MG63 (cell line): ENCODE measurements at regions not wholly inside any gene's neighbourhood (a gene's known extent, or its start where the extent isn't known, plus 50 kb on each side); places are given as distances from the start of the nearest gene placed in this dataset.
"Not testable (repeated sequence)": the region's sequence is repeated elsewhere in the genome, so short reads cannot be mapped to it uniquely, and the experiment has no call there.

Source experiments
- DNase-seq: peaks from one replicate; pipeline ENCODE4 v3.0.0-alpha.2; 2020
- H3K27me3 ChIP-seq: fragments of 250-450 bp; sonication (Bioruptor Pico); 2 replicates; pipeline ENCODE4 v1.5.1; 2020; ENCODE audit warnings: mild to moderate bottlenecking, moderate library complexity
- H3K36me3 ChIP-seq: fragments of 250-450 bp; sonication (Bioruptor Pico); 2 replicates; pipeline ENCODE4 v1.5.1; 2020; ENCODE audit warnings: mild to moderate bottlenecking, moderate library complexity
- H3K4me3 ChIP-seq: fragments of 250-450 bp; sonication (Bioruptor Pico); 2 replicates; pipeline ENCODE4 v1.5.1; 2020; ENCODE audit warnings: mild to moderate bottlenecking, moderate library complexity
- H3K9me3 ChIP-seq: fragments of 250-450 bp; sonication (Bioruptor Pico); 2 replicates; pipeline ENCODE4 v1.5.1; 2020; ENCODE audit warnings: mild to moderate bottlenecking, moderate library complexity

GRCh38 chr12:84072961-84073360, 839.6 kb downstream of the SLC6A15 start:
- DNase-seq: no peak
- Histone ChIP-seq H3K4me3 (no peak overlapping the region), H3K9me3 (no peaks in the 10 kb centered on the region), H3K36me3 (no peaks in the 10 kb centered on the region), H3K27me3 (no peaks in the 10 kb centered on the region)

GRCh38 chr12:84070292-84070691, 842.3 kb downstream of the SLC6A15 start:
- no peak for DNase-seq
- no peaks in the 10 kb centered on the region for H3K27me3 ChIP-seq
- H3K4me3 ChIP-seq: no peak overlapping the region
- H3K9me3 ChIP-seq: no peaks in the 10 kb centered on the region
- no peaks in the 10 kb centered on the region for H3K36me3 ChIP-seq

- H3K36me3 ChIP-seq: no peaks in the 10 kb centered on the region
- H3K4me3 ChIP-seq: no peak overlapping the region
- DNase-seq: no peak
- H3K9me3 ChIP-seq: no peaks in the 10 kb centered on the region
- H3K27me3 ChIP-seq: no peaks in the 10 kb centered on the region
Measured at GRCh38 chr12:84069699-84070098, 842.9 kb downstream of the SLC6A15 start.

DNA sequence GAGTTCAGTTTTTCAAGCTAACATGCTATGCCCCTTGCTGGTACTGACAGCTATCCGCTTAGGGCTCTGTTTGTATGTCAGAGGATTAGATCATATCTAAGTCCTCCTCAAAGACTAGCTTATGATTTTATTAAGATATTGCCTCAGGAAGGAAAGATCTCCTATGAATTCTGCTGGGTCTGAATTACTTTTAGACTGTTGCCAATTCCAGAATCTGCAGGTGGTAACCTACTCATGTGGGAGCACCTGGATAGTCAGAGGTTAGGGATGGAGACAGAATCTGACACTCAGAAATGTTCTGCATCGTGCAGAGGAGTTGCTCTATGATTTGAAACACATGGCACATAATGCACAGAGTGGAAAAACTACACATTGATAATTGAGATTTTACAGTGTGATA, 843.4 kb downstream of the SLC6A15 start:
- no peaks in the 10 kb centered on the region for H3K9me3 ChIP-seq
- no peak overlapping the region for H3K4me3 ChIP-seq
- no peaks in the 10 kb centered on the region for H3K27me3 ChIP-seq
- no peak for DNase-seq
- no peaks in the 10 kb centered on the region for H3K36me3 ChIP-seq

GRCh38 chr12:84058136-84058535, 854.5 kb downstream of the SLC6A15 start:
- no peak for DNase-seq

DNA sequence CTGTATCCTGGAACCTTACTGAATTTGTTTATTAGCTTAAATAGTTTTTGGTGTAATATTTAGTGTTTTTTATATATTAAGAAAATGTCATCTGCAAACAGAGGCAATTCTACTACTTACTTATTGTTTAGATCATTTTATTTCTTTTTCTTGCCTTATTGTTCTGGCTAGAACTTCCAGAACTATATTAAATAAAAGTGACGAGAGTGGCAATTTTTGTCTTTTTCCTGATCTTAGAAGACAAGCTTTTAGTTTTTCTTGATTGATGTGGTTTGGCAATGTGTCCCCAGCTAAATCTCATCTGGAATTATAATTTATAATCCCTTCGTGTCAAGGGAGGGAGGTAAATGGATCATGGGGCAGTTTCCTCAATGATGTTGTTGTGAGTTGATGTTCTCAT, 857.8 kb downstream of the SLC6A15 start:
- Histone ChIP-seq H3K36me3 (no peaks in the 10 kb centered on the region), H3K27me3 (no peaks in the 10 kb centered on the region), H3K4me3 (no peak overlapping the region), H3K9me3 (no peaks in the 10 kb centered on the region; the same call in 1 of the 2 replicates)
- no peak for DNase-seq

More at GRCh38 chr12:84058136-84058535, 854.5 kb downstream of the SLC6A15 start:
- no peaks in the 10 kb centered on the region for H3K36me3 ChIP-seq
- no peaks in the 10 kb centered on the region for H3K27me3 ChIP-seq
- no peaks in the 10 kb centered on the region; the same call in 1 of the 2 replicates for H3K9me3 ChIP-seq
- no peak overlapping the region for H3K4me3 ChIP-seq

DNA sequence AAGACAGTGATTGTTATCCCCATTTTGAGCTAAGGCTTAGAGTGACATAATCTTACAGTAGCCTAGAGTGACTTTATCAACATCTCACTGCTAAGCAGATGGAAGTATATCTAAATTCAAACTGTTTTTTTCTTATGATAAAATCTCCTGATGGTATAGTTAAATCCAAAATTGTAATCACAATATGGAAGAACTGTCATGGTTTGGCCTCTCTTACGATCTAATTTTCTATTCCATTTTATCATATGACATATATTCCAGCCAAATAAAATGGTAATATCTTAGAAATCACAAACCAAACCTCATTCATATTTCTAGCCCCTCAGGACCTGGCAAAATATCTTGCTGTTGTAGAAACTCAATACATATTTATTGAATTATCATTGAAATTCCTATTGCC, 864.7 kb downstream of the SLC6A15 start:
- H3K36me3 ChIP-seq: no peaks in the 10 kb centered on the region
- DNase-seq: no peak
- no peak overlapping the region for H3K4me3 ChIP-seq
- H3K9me3 ChIP-seq: no peaks in the 10 kb centered on the region
- H3K27me3 ChIP-seq: no peaks in the 10 kb centered on the region

GRCh38 chr12:84046859-84047258, 865.7 kb downstream of the SLC6A15 start:
- no peaks in the 10 kb centered on the region for H3K36me3 ChIP-seq
- DNase-seq: no peak
- no peaks in the 10 kb centered on the region for H3K27me3 ChIP-seq
- H3K4me3 ChIP-seq: no peak overlapping the region
- H3K9me3 ChIP-seq: no peaks in the 10 kb centered on the region

- no peaks in the 10 kb centered on the region for H3K36me3 ChIP-seq
- no peak overlapping the region for H3K4me3 ChIP-seq
- no peaks in the 10 kb centered on the region for H3K9me3 ChIP-seq
- no peak for DNase-seq
- no peaks in the 10 kb centered on the region for H3K27me3 ChIP-seq
Measured at GRCh38 chr12:84043355-84043754, 869.2 kb downstream of the SLC6A15 start.

GRCh38 chr12:84038242-84038641, 874.4 kb downstream of the SLC6A15 start:
- Histone ChIP-seq H3K27me3 (no peaks in the 10 kb centered on the region), H3K36me3 (no peaks in the 10 kb centered on the region), H3K9me3 (no peaks in the 10 kb centered on the region; the same call in 1 of the 2 replicates), H3K4me3 (no peak overlapping the region)
- DNase-seq: no peak

- Histone ChIP-seq H3K36me3 (no peaks in the 10 kb centered on the region), H3K27me3 (no peaks in the 10 kb centered on the region), H3K4me3 (no peak overlapping the region), H3K9me3 (no peaks in the 10 kb centered on the region; the same call in 1 of the 2 replicates)
- no peak for DNase-seq
Measured at GRCh38 chr12:84036912-84037311, 875.7 kb downstream of the SLC6A15 start.

GRCh38 chr12:84035766-84036165, 876.8 kb downstream of the SLC6A15 start:
- no peak for DNase-seq
- Histone ChIP-seq H3K36me3 (no peaks in the 10 kb centered on the region), H3K4me3 (no peak overlapping the region), H3K9me3 (no peaks in the 10 kb centered on the region; the same call in 1 of the 2 replicates), H3K27me3 (no peaks in the 10 kb centered on the region)

GRCh38 chr12:84034871-84035270, 877.7 kb downstream of the SLC6A15 start:
- Histone ChIP-seq H3K27me3 (no peaks in the 10 kb centered on the region), H3K36me3 (no peaks in the 10 kb centered on the region), H3K9me3 (no peaks in the 10 kb centered on the region; the same call in 1 of the 2 replicates), H3K4me3 (no peak overlapping the region)
- DNase-seq: no peak

GRCh38 chr12:84033162-84033561, 879.4 kb downstream of the SLC6A15 start:
- no peak overlapping the region for H3K4me3 ChIP-seq
- no peaks in the 10 kb centered on the region; the same call in 1 of the 2 replicates for H3K9me3 ChIP-seq
- H3K27me3 ChIP-seq: no peaks in the 10 kb centered on the region
- no peak for DNase-seq
- no peaks in the 10 kb centered on the region for H3K36me3 ChIP-seq

DNA sequence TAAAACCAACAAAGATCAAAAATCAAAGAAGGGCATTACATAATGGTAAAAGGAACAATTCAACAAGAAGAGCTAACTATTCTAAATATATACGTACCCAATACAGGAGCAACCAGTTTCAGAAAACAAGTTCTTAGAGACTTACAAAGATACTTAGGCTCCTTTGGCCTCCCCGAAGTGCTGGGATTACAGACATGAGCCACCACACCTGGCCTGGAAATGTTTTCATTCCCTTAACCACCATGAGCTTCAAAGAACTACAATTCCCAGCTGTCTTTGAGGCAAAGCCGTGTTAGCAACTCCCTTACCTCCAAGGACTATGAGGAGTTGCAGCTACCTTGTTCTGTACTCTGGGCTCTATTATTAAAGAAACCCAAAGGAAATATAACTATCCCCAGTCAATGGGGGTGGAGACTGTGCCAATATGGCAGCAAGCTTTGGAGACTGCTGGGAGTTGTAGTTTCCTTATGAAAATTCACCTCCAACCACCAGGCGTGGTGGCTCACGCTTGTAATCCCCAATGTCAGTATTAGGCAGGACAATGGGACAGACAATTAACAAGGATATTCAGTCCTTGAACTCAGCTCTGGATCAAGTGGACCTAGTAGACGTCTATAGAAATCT, 893.9 kb downstream of the SLC6A15 start:
- DNase-seq, H3K36me3 ChIP-seq, H3K4me3 ChIP-seq, H3K9me3 ChIP-seq, H3K27me3 ChIP-seq: not testable (repeated sequence)

GRCh38 chr12:84016956-84017355, 895.6 kb downstream of the SLC6A15 start:
- Histone ChIP-seq H3K36me3 (no peaks in the 10 kb centered on the region), H3K9me3 (peaks cover 3% of the 10 kb centered on the region), H3K4me3 (no peak overlapping the region), H3K27me3 (no peaks in the 10 kb centered on the region)
- no peak for DNase-seq

GRCh38 chr12:83997423-83997822, 915.2 kb downstream of the SLC6A15 start:
- Histone ChIP-seq H3K27me3 (no peaks in the 10 kb centered on the region), H3K36me3 (no peaks in the 10 kb centered on the region), H3K4me3 (no peak overlapping the region), H3K9me3 (no peaks in the 10 kb centered on the region)
- DNase-seq: no peak

DNA sequence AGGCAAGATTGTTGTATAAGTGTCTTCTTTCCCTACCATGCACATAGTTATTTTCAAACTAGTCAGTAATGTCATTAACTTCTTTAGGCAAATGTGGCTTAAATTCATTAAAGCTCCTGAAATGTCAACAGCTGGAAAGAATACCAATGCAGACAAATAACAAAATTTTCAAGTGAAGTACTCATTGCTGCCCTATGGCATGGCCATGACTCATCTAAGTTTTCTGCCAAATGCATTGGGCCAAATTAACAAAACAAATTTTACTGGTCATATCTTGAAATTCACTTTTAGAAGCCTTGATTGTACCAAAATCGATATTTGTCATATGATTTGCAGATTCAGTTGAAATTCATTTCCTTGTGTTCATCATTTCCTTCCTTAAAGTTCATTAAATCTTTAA, 915.9 kb downstream of the SLC6A15 start:
- no peaks in the 10 kb centered on the region for H3K36me3 ChIP-seq
- DNase-seq: no peak
- no peak overlapping the region for H3K4me3 ChIP-seq
- no peaks in the 10 kb centered on the region for H3K27me3 ChIP-seq
- H3K9me3 ChIP-seq: no peaks in the 10 kb centered on the region
